Activated T-helper 1 cell treated with anti-CD3 and anti-CD28 coated beads, Interleukin-12 subunit alpha, Interleukin-12 subunit beta, Interleukin-2, Interleukin-4 antibody, amounts not matched to agents 30 ng/mL and 10 ng/mL and 1 ng/mL, durations not matched to agents 14 hours and 24 hours and 36 hours (primary cell): ENCODE measurements at regions not wholly inside any gene's neighbourhood (a gene's known extent, or its start where the extent isn't known, plus 50 kb on each side); places are given as distances from the start of the nearest gene placed in this dataset.
"Not testable (repeated sequence)": the region's sequence is repeated elsewhere in the genome, so short reads cannot be mapped to it uniquely, and the experiment has no call there.

Source experiments
- DNase-seq: peaks from one replicate; pipeline ENCODE4 v3.0.0; 2021; ENCODE audit warnings: low spot score
- H3K27ac Mint-ChIP-seq: one replicate; pipeline ENCODE4 v1.8.0; 2021; ENCODE audit warnings: mild to moderate bottlenecking, mixed read lengths
- H3K27me3 Mint-ChIP-seq: one replicate; pipeline ENCODE4 v1.8.0; 2022; ENCODE audit warnings: mild to moderate bottlenecking, moderate library complexity, mixed read lengths; ENCODE audit not compliant: insufficient read depth
- H3K36me3 Mint-ChIP-seq: one replicate; pipeline ENCODE4 v1.8.0; 2021; ENCODE audit warnings: low read depth, mixed read lengths
- H3K4me1 Mint-ChIP-seq: one replicate; pipeline ENCODE4 v1.8.0; 2021; ENCODE audit warnings: low read depth, mixed read lengths
- H3K4me3 Mint-ChIP-seq: one replicate; pipeline ENCODE4 v1.8.0; 2021; ENCODE audit warnings: mild to moderate bottlenecking, moderate library complexity, mixed read lengths
- H3K9me3 Mint-ChIP-seq: one replicate; pipeline ENCODE4 v1.8.0; 2021; ENCODE audit warnings: mixed read lengths
- intact Hi-C: fragments of 100-400 bp; cut with micrococcal nuclease; formaldehyde crosslinking; loops from one replicate; pipeline ENCODE4 v1.15.1; 2024

DNA sequence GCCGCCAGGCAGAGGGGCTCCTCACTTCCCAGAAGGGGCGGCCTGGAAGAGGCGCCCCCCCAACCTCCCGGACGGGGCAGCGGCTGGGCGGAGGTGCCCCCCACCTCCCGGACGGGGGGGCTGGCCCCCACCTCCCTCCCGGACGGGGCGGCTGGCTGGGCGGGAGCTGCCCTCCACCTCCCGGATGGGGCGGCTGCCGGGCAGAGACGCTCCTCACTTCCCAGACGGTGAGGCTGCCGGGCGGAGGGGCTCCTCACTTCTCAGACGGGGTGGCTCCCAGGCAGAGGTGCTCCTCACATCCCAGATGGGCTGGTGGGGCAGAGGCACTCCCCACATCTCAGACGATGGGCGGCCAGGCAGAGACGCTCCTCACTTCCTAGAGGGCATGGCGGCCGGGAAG, 389.7 kb upstream of the EYS start:
- no peak for DNase-seq
- Mint-ChIP-seq H3K36me3 (no peaks in the 10 kb centered on the region), H3K4me3 (no peak overlapping the region), H3K27me3 (no peaks in the 10 kb centered on the region), H3K9me3 (peaks cover 25% of the 10 kb centered on the region), H3K27ac (no peak overlapping the region), H3K4me1 (no peaks in the 10 kb centered on the region)
- intact Hi-C loops = no loop called here

DNA sequence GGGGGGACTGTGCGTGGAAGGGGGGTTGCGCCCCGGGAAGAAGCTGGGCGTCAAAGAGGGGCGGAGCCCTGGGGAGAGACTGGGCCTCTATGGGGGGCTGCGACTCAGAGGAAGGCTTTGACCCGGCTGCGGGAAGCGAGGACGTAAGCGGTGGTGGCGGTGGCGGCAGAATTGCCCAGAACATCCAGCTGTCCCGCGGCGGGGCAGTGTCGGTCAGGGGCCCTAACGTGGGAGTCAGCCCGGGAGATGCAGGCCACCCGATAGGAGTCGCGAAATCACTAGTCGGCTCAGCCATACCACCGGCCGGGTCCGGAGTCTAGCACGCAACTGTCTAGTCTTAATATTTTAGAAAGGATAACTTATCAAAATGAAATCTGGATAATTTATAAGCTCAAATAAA, 387.6 kb upstream of the EYS start:
- H3K9me3 Mint-ChIP-seq = peaks cover 18% of the 10 kb centered on the region
- H3K36me3 Mint-ChIP-seq = no peaks in the 10 kb centered on the region
- H3K27me3 Mint-ChIP-seq = no peaks in the 10 kb centered on the region
- intact Hi-C loops = no loop called here
- no peak overlapping the region for H3K4me3 Mint-ChIP-seq
- H3K27ac Mint-ChIP-seq = no peak overlapping the region
- no peak for DNase-seq
- no peaks in the 10 kb centered on the region for H3K4me1 Mint-ChIP-seq

GRCh38 chr6:66092306-66092705, 385.3 kb upstream of the EYS start:
- intact Hi-C loops, H3K27me3 Mint-ChIP-seq, H3K36me3 Mint-ChIP-seq, H3K4me3 Mint-ChIP-seq, H3K4me1 Mint-ChIP-seq, DNase-seq, H3K27ac Mint-ChIP-seq: not testable (repeated sequence)
- H3K9me3 Mint-ChIP-seq = peaks cover 19% of the 10 kb centered on the region

- no peak for DNase-seq
- no peak overlapping the region for H3K27ac Mint-ChIP-seq
- H3K36me3 Mint-ChIP-seq = no peaks in the 10 kb centered on the region
- H3K9me3 Mint-ChIP-seq = peaks cover 36% of the 10 kb centered on the region
- no peaks in the 10 kb centered on the region for H3K4me1 Mint-ChIP-seq
- H3K4me3 Mint-ChIP-seq = no peak overlapping the region
- intact Hi-C loops = no loop called here
- H3K27me3 Mint-ChIP-seq = no peaks in the 10 kb centered on the region
Observed at GRCh38 chr6:66086532-66086931, 379.5 kb upstream of the EYS start.

GRCh38 chr6:66082914-66083313, 375.9 kb upstream of the EYS start:
- DNase-seq = no peak
- Mint-ChIP-seq H3K9me3 (peaks cover 34% of the 10 kb centered on the region), H3K4me1 (no peaks in the 10 kb centered on the region), H3K27ac (no peak overlapping the region), H3K36me3 (no peaks in the 10 kb centered on the region), H3K27me3 (no peaks in the 10 kb centered on the region), H3K4me3 (no peak overlapping the region)
- intact Hi-C loops = no loop called here

DNA sequence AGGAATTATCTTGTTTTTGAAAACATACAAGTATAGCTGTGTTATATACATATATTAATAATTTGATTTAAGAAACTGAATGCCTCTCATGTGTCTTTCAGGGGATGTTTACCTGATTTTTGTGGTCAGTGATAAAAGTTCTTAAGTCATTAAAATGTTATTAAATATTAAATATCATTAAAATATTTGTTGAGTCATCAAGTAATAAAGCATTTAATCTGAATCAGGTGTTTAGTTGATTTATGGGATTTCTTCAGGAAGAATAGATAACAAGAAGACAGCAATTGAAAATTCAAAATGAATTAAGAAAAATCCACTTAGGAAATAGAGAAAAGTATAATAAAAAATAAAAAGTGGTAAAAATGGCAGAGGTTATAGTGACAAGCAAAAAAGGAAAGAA, 361.9 kb upstream of the EYS start:
- Mint-ChIP-seq H3K36me3 (no peaks in the 10 kb centered on the region), H3K27ac (no peak overlapping the region), H3K4me1 (no peaks in the 10 kb centered on the region), H3K4me3 (no peak overlapping the region), H3K9me3 (peaks cover 8% of the 10 kb centered on the region), H3K27me3 (no peaks in the 10 kb centered on the region)
- intact Hi-C loops = no loop called here
- no peak for DNase-seq

- Mint-ChIP-seq H3K4me3 (no peak overlapping the region), H3K27ac (no peak overlapping the region), H3K9me3 (peaks cover 4% of the 10 kb centered on the region), H3K27me3 (no peaks in the 10 kb centered on the region), H3K36me3 (no peaks in the 10 kb centered on the region), H3K4me1 (no peaks in the 10 kb centered on the region)
- no peak for DNase-seq
- intact Hi-C loops = no loop called here
Observed at GRCh38 chr6:66068033-66068432, 361.0 kb upstream of the EYS start.

GRCh38 chr6:66065313-66065712, 358.3 kb upstream of the EYS start:
- no peaks in the 10 kb centered on the region for H3K27me3 Mint-ChIP-seq
- H3K36me3 Mint-ChIP-seq = no peaks in the 10 kb centered on the region
- intact Hi-C loops = no loop called here
- H3K4me1 Mint-ChIP-seq = no peaks in the 10 kb centered on the region
- H3K27ac Mint-ChIP-seq = no peak overlapping the region
- H3K4me3 Mint-ChIP-seq = no peak overlapping the region
- H3K9me3 Mint-ChIP-seq = peaks cover 6% of the 10 kb centered on the region
- DNase-seq = no peak

GRCh38 chr6:66057034-66057433, 350.0 kb upstream of the EYS start:
- Mint-ChIP-seq H3K4me1 (no peaks in the 10 kb centered on the region), H3K9me3 (peaks cover 18% of the 10 kb centered on the region), H3K36me3 (no peaks in the 10 kb centered on the region), H3K27me3 (no peaks in the 10 kb centered on the region), H3K27ac (no peak overlapping the region), H3K4me3 (no peak overlapping the region)
- no peak for DNase-seq
- intact Hi-C loops = no loop called here

DNA sequence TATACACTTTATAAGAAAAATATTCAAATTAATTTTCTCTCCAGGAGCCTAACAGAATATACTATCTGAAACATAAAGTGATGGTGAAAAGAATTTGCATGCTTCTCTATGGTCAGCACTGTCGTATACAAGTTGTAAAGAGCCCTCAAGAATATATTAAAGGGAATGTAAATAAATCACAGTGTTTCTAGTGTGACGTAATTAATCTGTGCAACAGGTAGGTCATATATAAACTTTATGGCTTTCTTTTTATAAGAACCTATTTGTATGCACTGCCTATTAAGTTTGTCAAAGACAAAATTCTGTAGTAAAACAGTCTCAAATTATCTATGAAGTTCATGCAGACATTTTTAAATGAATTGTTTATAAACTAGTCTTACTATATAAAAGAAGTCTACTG, 347.9 kb upstream of the EYS start:
- peaks cover 18% of the 10 kb centered on the region for H3K9me3 Mint-ChIP-seq
- no peaks in the 10 kb centered on the region for H3K36me3 Mint-ChIP-seq
- no peaks in the 10 kb centered on the region for H3K4me1 Mint-ChIP-seq
- no peak overlapping the region for H3K4me3 Mint-ChIP-seq
- H3K27me3 Mint-ChIP-seq = no peaks in the 10 kb centered on the region
- intact Hi-C loops = no loop called here
- DNase-seq = no peak
- H3K27ac Mint-ChIP-seq = no peak overlapping the region

DNA sequence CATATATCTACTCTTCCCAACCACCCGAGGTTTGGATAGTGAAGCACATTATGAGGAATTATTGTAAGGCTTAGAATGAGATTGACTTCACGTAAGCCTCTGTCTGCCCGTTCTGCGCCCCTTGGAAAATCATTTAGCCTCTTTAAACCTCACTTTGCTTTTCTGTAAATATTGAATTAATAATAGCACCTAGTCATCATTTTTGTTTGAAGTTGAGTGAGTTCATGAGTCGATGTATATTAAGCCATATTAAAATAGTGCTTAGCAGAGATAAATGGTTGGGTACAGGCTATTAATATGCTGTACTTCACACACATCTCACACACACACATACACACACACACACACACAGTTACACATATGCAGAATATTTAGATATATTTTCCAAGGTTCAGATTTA, 344.8 kb upstream of the EYS start:
- Mint-ChIP-seq H3K27me3 (no peaks in the 10 kb centered on the region), H3K4me3 (no peak overlapping the region), H3K36me3 (no peaks in the 10 kb centered on the region), H3K27ac (no peak overlapping the region), H3K9me3 (peaks cover 12% of the 10 kb centered on the region), H3K4me1 (no peaks in the 10 kb centered on the region)
- DNase-seq = no peak
- intact Hi-C loops = no loop called here

DNA sequence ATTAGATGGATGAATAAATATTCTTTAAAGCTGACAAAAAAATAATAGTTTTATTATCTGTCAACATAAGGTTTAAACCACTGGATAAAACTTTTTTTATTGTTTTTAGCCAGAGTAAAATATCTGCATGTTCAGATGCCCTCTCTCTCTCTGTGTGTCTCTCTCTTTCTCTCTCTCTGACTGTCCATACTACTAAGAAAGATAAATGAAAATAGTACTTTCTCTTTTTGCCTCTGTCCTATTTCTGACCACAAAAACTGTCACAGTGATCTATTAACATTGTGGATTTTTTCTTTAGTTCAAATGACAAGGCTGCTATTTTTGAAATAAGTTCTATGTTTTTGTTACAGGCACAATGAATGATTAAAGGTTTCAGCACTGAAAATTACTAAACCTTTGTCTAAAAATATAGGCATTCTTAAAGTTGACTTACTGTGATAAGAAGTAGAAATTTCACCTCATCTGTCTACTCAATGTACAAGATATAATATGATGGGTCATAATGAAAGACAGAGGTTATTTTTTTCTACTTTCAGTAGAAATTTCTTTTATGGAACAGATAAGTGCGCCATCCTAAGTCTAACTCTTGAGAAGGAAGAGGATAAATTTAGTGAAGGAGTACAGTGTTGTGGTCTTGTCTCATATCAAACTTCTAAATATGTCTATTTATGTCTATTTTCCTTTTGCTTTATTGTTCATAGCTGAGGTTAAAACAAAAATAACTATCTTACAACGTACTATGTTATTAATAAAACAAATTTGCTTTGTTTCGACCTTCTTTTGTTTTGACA, 341.9 kb upstream of the EYS start:
- DNase-seq = no peak
- Mint-ChIP-seq H3K4me3 (no peak overlapping the region), H3K9me3 (peaks cover 14% of the 10 kb centered on the region), H3K36me3 (no peaks in the 10 kb centered on the region), H3K4me1 (no peaks in the 10 kb centered on the region), H3K27me3 (no peaks in the 10 kb centered on the region), H3K27ac (no peak overlapping the region)
- intact Hi-C loops = no loop called here

DNA sequence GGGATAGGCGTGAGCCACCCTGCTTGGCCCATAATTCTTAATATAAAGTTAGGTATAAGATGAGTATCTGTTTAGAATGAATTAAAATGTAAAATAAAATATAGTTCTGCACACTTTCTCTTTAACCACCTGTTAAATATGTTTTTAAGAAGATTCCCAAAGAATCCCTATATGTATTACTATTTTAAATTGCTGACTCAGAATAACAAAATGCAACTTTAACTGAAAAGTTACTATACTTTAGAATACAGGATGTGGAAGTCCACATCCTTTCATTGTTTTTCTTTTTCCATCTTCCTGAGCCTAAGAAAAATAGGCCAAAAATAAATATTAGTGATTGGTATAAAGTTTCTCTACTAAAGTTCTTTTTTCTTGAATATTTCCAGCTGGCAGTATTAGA, 325.6 kb upstream of the EYS start:
- DNase-seq = no peak
- H3K36me3 Mint-ChIP-seq = no peaks in the 10 kb centered on the region
- peaks cover 13% of the 10 kb centered on the region for H3K9me3 Mint-ChIP-seq
- no peak overlapping the region for H3K4me3 Mint-ChIP-seq
- intact Hi-C loops = no loop called here
- no peaks in the 10 kb centered on the region for H3K4me1 Mint-ChIP-seq
- no peaks in the 10 kb centered on the region for H3K27me3 Mint-ChIP-seq
- H3K27ac Mint-ChIP-seq = no peak overlapping the region

DNA sequence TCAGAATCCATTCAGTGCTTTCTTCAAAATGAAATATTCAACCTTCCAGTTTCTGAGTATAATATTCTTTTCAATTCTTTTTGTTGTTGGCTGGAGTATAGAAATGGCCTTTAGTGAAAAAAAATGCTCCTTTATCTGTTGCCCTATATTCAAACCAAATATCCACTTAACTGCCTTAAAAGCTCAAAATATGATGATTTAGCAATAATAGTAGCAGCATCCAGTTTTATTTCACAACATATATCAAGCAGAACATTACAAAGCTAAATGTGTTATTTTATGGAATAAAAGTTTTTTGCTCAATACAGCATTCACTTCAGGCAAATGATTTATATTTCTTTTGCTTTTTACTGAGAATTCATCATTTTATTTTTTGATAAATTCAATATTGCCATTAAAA, 322.4 kb upstream of the EYS start:
- H3K4me3 Mint-ChIP-seq = no peak overlapping the region
- no peaks in the 10 kb centered on the region for H3K4me1 Mint-ChIP-seq
- H3K27me3 Mint-ChIP-seq = no peaks in the 10 kb centered on the region
- intact Hi-C loops = no loop called here
- peaks cover 4% of the 10 kb centered on the region for H3K9me3 Mint-ChIP-seq
- DNase-seq = no peak
- no peak overlapping the region for H3K27ac Mint-ChIP-seq
- no peaks in the 10 kb centered on the region for H3K36me3 Mint-ChIP-seq
